ENCODE measurements at regions not wholly inside any gene's neighbourhood (a gene's known extent, or its start where the extent isn't known, plus 50 kb on each side); places are given as distances from the start of the nearest gene placed in this dataset.
"Not testable (repeated sequence)": the region's sequence is repeated elsewhere in the genome, so short reads cannot be mapped to it uniquely, and the experiment has no call there.

DNA sequence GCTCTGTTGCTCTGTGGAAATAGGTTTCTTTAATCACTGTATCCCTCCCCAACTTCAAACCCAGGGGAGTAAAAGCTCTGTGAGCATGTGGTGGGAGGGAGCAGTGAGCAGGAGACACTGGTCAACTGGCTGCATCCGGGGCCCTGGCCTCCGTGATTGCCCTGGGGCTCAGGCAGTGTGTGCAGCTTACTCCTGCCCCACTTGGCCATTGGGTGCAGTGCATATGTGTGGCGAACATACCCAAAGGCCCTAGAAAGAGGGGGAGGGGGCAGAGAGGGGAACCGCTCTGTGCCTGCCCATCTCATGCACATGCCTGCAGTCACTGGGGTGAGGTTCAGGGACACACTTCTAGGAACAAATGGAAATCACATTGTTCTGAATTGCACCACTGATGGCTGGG, 378.7 kb downstream of the ZBBX start:
- no peak for DNase-seq

DNA sequence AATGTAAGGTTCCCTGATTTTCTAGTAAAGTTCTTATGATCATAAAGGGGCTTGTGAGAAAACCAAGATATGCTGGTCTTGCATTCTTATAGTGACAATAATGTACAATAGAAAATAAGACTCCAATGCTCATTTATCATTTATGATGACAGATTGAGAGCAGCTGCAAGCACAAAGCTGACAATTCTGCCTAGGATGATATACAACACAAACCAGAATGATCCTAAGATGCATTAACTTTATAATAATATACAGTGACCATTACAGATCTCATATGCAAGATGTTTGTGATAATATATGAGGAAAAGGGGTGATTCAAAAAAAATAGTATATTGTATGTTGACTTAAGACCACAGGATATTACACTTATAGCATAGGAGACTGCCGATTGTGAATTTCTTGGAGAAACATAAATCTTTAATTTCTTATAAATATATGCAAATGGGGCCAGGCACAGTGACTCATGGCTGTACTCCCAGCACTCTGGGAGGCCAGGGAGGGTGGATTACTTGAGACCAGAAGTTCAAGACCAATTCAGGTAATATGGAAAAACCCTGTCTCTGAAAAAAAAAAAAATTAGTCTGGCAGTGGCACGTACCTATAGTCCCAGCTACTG, 387.0 kb downstream of the ZBBX start:
- no peak for DNase-seq

GRCh38 chr3:166986000-166986399, 394.1 kb downstream of the ZBBX start:
- no peak for DNase-seq

GRCh38 chr3:166975796-166976195, 404.3 kb downstream of the ZBBX start:
- not testable (repeated sequence) for DNase-seq

GRCh38 chr3:166967714-166968113, 412.4 kb downstream of the ZBBX start:
- not testable (repeated sequence) for DNase-seq

DNA sequence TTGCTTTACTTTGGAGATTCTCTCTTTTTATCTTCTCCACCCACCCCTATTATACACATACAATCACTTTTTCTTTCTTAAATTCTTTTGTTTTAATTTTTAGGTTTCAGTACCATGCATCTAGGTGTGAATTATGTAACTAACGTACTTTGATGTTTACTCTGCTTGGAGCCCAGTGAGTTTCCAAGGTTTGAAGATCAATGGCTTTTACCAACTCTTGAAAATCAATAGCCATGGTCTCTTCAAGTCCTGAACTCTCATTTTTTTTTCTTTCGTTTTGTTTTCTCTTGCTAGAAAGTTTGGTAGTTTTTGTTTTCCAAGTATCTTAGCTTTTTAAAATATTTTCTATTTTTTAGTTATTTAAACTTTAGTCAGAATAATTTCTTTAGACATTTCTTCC, 417.2 kb downstream of the ZBBX start:
- DNase-seq, result no peak

- DNase-seq, result no peak
Observed at GRCh38 chr3:166957121-166957520, 423.0 kb downstream of the ZBBX start.

GRCh38 chr3:166955201-166955939, 424.7 kb downstream of the ZBBX start:
- DNase-seq, result no peak

DNA sequence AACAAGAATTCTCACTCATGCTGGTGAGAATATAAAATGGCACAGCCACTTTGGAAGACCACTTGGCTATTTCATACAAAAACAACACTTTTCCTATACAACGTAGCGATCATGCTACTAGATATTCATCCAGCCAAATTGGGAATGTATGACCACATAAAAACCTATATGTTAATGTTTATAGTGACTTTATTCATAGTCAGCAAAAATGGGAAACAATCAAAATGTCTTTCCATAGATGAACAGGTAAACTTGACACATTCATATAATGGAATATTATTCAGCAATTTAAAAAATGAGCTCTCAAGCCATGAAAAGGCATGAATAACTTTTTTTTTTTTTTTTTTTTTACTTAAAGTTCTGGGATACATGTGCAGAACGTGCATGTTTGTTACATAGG, 445.2 kb downstream of the ZBBX start:
- DNase-seq, result no peak

GRCh38 chr3:166917437-166917836, 462.7 kb downstream of the ZBBX start:
- no peak for DNase-seq

DNA sequence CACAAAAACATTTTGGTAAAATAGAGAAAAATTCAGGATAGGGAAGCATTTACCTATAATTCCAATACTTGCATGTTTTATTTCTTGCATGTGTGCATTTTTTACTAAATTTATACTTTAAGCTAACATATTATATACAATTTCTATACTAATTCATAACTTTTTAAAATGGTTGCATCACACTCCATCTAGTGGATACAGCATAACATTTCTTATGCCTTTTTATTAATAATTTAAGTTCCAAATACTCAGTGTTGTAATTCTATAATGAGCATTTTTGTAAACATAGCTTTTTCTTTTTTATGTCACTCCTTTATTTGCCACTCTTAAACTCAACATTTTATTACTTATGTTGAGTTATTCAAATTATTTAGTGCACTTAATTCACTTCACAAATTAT, 477.7 kb downstream of the ZBBX start:
- no peak for DNase-seq

GRCh38 chr3:166900866-166901577, 479.1 kb downstream of the ZBBX start:
- no peak for DNase-seq

GRCh38 chr3:166897811-166898210, 482.3 kb downstream of the ZBBX start:
- DNase-seq, result no peak

- DNase-seq, result no peak
Observed at GRCh38 chr3:166889241-166889640, 490.9 kb downstream of the ZBBX start.

- no peak for DNase-seq
Observed at GRCh38 chr3:166879661-166880060, 500.4 kb downstream of the ZBBX start.

- no peak for DNase-seq
Observed at GRCh38 chr3:166877971-166878370, 502.1 kb downstream of the ZBBX start.

GRCh38 chr3:166864473-166865467, 515.3 kb downstream of the ZBBX start:
- DNase-seq, result no peak

- no peak for DNase-seq
Observed at GRCh38 chr3:166860217-166860616, 519.9 kb downstream of the ZBBX start.

- DNase-seq, result no peak
Observed at GRCh38 chr3:166844329-166844728, 535.8 kb downstream of the ZBBX start.

DNA sequence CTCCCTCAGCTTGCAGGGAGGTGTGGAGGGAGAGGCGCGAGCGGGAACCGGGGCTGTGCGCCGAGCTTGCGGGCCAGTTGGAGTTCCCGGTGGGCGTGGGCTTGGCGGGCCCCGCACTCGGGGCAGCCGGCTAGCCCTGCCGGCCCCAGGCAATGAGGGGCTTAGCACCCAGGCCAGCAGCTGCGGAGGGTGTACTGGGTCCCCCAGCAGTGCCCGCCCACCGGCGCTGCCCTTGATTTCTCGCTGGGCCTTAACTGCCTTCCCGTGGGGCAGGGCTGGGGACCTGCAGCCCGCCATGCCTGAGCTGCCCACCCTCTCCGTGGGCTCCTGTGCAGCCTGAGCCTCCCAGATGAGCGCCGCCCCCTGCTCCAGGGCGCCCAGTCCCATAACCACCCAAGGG, 537.3 kb downstream of the ZBBX start:
- not testable (repeated sequence) for DNase-seq

- no peak for DNase-seq
Observed at GRCh38 chr3:166837535-166837934, 542.6 kb downstream of the ZBBX start.

Measured in anterior cingulate cortex (tissue), 58 donors.